ENCODE measurements at regions not wholly inside any gene's neighbourhood (a gene's known extent, or its start where the extent isn't known, plus 50 kb on each side); places are given as distances from the start of the nearest gene placed in this dataset.

- TF ChIP-seq CTCF (conservative IDR thresholded peaks at IDR 0.05; ENCODE audit: low read length) (no peak), EZH2phosphoT487 (IDR thresholded peaks at IDR 0.05; ENCODE audit: borderline replicate concordance, low read depth, low read length) (no peak)
- Histone ChIP-seq H3K9me3 (ENCODE audit: low read length) (no peaks in the 10 kb centered on the region), H3K36me3 (ENCODE audit: insufficient read depth, low read length) (no peaks in the 10 kb centered on the region), H4K20me1 (ENCODE audit: insufficient read depth, low read length) (no peaks in the 10 kb centered on the region), H3K4me2 (ENCODE audit: low read length) (no peak overlapping the region), H3K4me1 (ENCODE audit: insufficient read depth, low read length, poor library complexity, severe bottlenecking) (no peaks in the 10 kb centered on the region), H3K4me3 (ENCODE audit: low read depth, low read length, poor library complexity, severe bottlenecking) (no peak overlapping the region), H3K27ac (ENCODE audit: low read depth, low read length, poor library complexity, severe bottlenecking) (no peak overlapping the region), H3K9me2 (ENCODE audit: insufficient read depth, low read length) (no peaks in the 10 kb centered on the region), H3K79me2 (ENCODE audit: insufficient read depth, low read depth, low read length) (no peaks in the 10 kb centered on the region), H2AFZ (ENCODE audit: low read length) (no peak overlapping the region)
- no TSS peak for BruUV-seq (replicated peaks)
- DNase-seq (ENCODE audit: low spot score) = no peak
- CTCF ChIA-PET (ENCODE audit: unreplicated experiment) = no interaction called here
- intact Hi-C loops (cut with micrococcal nuclease; ENCODE audit: unreplicated experiment) = loop anchor here (10.0 kb wide), 1 partner anchor 1668 kb away; no protein-coding TSS in a partner anchor
- POLR2A ChIA-PET = no interaction called here
Observed at GRCh38 chr15:46317029-46317428, 682.2 kb downstream of the SQOR start.

GRCh38 chr15:46322753-46323152, 687.9 kb downstream of the SQOR start:
- no peak for TF ChIP-seq EZH2phosphoT487 (IDR thresholded peaks at IDR 0.05; ENCODE audit: borderline replicate concordance, low read depth, low read length)
- TF ChIP-seq CTCF (conservative IDR thresholded peaks at IDR 0.05; ENCODE audit: low read length) = no peak
- Histone ChIP-seq H3K4me2 (ENCODE audit: low read length) (no peak overlapping the region), H3K27ac (ENCODE audit: low read depth, low read length, poor library complexity, severe bottlenecking) (no peak overlapping the region), H3K9me3 (ENCODE audit: low read length) (no peaks in the 10 kb centered on the region), H2AFZ (ENCODE audit: low read length) (no peak overlapping the region), H3K79me2 (ENCODE audit: insufficient read depth, low read depth, low read length) (no peaks in the 10 kb centered on the region), H3K4me1 (ENCODE audit: insufficient read depth, low read length, poor library complexity, severe bottlenecking) (no peaks in the 10 kb centered on the region), H3K4me3 (ENCODE audit: low read depth, low read length, poor library complexity, severe bottlenecking) (no peak overlapping the region), H3K9me2 (ENCODE audit: insufficient read depth, low read length) (no peaks in the 10 kb centered on the region), H4K20me1 (ENCODE audit: insufficient read depth, low read length) (no peaks in the 10 kb centered on the region), H3K36me3 (ENCODE audit: insufficient read depth, low read length) (no peaks in the 10 kb centered on the region)
- ChIA-PET CTCF (ENCODE audit: unreplicated experiment) (no interaction called here), POLR2A (interaction anchor here (1.1 kb wide), 1 partner anchor 54 kb away, joined by 3 read pairs; no protein-coding TSS in a partner anchor)
- intact Hi-C loops (cut with micrococcal nuclease; ENCODE audit: unreplicated experiment) = no loop called here
- BruUV-seq (replicated peaks) = no TSS peak
- no peak for DNase-seq (ENCODE audit: low spot score)

GRCh38 chr15:46326173-46326572, 691.3 kb downstream of the SQOR start:
- no peaks in the 10 kb centered on the region for H3K36me3 ChIP-seq (ENCODE audit: insufficient read depth, low read length)
- TF ChIP-seq CTCF (conservative IDR thresholded peaks at IDR 0.05; ENCODE audit: low read length) (no peak), EZH2phosphoT487 (IDR thresholded peaks at IDR 0.05; ENCODE audit: borderline replicate concordance, low read depth, low read length) (no peak)
- no peaks in the 10 kb centered on the region for H3K9me2 ChIP-seq (ENCODE audit: insufficient read depth, low read length)
- intact Hi-C loops (cut with micrococcal nuclease; ENCODE audit: unreplicated experiment) = no loop called here
- DNase-seq (ENCODE audit: low spot score) = no peak
- H4K20me1 ChIP-seq (ENCODE audit: insufficient read depth, low read length) = no peaks in the 10 kb centered on the region
- ChIA-PET POLR2A (interaction anchor here (0.6 kb wide), 2 partner anchors 16 to 56 kb away, joined by 3 read pairs; no protein-coding TSS in a partner anchor), CTCF (ENCODE audit: unreplicated experiment) (no interaction called here)
- H3K4me1 ChIP-seq (ENCODE audit: insufficient read depth, low read length, poor library complexity, severe bottlenecking) = no peaks in the 10 kb centered on the region
- no peak overlapping the region for H2AFZ ChIP-seq (ENCODE audit: low read length)
- H3K79me2 ChIP-seq (ENCODE audit: insufficient read depth, low read depth, low read length) = no peaks in the 10 kb centered on the region
- H3K27ac ChIP-seq (ENCODE audit: low read depth, low read length, poor library complexity, severe bottlenecking) = no peak overlapping the region
- H3K4me2 ChIP-seq (ENCODE audit: low read length) = no peak overlapping the region
- no peaks in the 10 kb centered on the region for H3K9me3 ChIP-seq (ENCODE audit: low read length)
- no peak overlapping the region for H3K4me3 ChIP-seq (ENCODE audit: low read depth, low read length, poor library complexity, severe bottlenecking)
- no TSS peak for BruUV-seq (replicated peaks)

All from OCI-LY7 (cell line).